Astrocyte of the spinal cord (primary cell): ENCODE measurements at regions not wholly inside any gene's neighbourhood (a gene's known extent, or its start where the extent isn't known, plus 50 kb on each side); places are given as distances from the start of the nearest gene placed in this dataset.

Source experiments
- DNase-seq: peaks from one replicate; pipeline ENCODE4 v3.0.0; 2011; ENCODE audit warnings: low read depth, low spot score
- H3K4me3 ChIP-seq: 2 replicates; pipeline ENCODE4 v1.5.1; 2011; ENCODE audit warnings: low read depth, mild to moderate bottlenecking, low read length, moderate library complexity
- CTCF ChIP-seq: IDR thresholded peaks from 2 replicates; pipeline ENCODE4 v1.5.1; 2012; ENCODE audit warnings: low read depth, mild to moderate bottlenecking, low read length, inconsistent platforms
- in situ Hi-C: cut with HindIII; loops from 2 replicates; pipeline ENCODE4 v1.10.0; 2017; ENCODE audit warnings: low sequenced_read_pairs

GRCh38 chr3:5666455-5666854 is 478.9 kb downstream of the EDEM1 start:
- in situ Hi-C loops: no loop called here
- TF ChIP-seq CTCF: no peak
- no peak for DNase-seq
- no peak overlapping the region for H3K4me3 ChIP-seq

- in situ Hi-C loops: no loop called here
- no peak overlapping the region for H3K4me3 ChIP-seq
- no peak for DNase-seq
- no peak for TF ChIP-seq CTCF
These were observed 486.0 kb downstream of the EDEM1 start for GRCh38 chr3:5673521-5673920.

GRCh38 chr3:5675319-5675718 is 487.8 kb downstream of the EDEM1 start:
- no peak for DNase-seq
- no peak for TF ChIP-seq CTCF
- in situ Hi-C loops: no loop called here
- H3K4me3 ChIP-seq: no peak overlapping the region

- no peak for TF ChIP-seq CTCF
- in situ Hi-C loops: no loop called here
- DNase-seq: no peak
- no peak overlapping the region for H3K4me3 ChIP-seq
These were observed 490.0 kb downstream of the EDEM1 start for GRCh38 chr3:5677555-5677954.

- no peak overlapping the region for H3K4me3 ChIP-seq
These were observed 490.7 kb downstream of the EDEM1 start for GRCh38 chr3:5678248-5678647.

GRCh38 chr3:5678844-5679243 is 491.3 kb downstream of the EDEM1 start:
- no peak for DNase-seq
- no peak overlapping the region for H3K4me3 ChIP-seq
- in situ Hi-C loops: no loop called here
- no peak for TF ChIP-seq CTCF

More at GRCh38 chr3:5678248-5678647, 490.7 kb downstream of the EDEM1 start:
- no peak for TF ChIP-seq CTCF
- DNase-seq: no peak
- in situ Hi-C loops: no loop called here

GRCh38 chr3:5687230-5687629 is 499.7 kb downstream of the EDEM1 start:
- no peak for TF ChIP-seq CTCF
- no peak for DNase-seq
- in situ Hi-C loops: no loop called here
- H3K4me3 ChIP-seq: no peak overlapping the region
